A673 (cell line): ENCODE measurements at regions not wholly inside any gene's neighbourhood (a gene's known extent, or its start where the extent isn't known, plus 50 kb on each side); places are given as distances from the start of the nearest gene placed in this dataset.

Experiments
- EZH2 ChIP-seq: fragments of 200-600 bp; sonication (generic); IDR thresholded peaks from 2 replicates; pipeline ENCODE4 v1.6.1; 2017; ENCODE audit warnings: borderline replicate concordance, low read depth, mild to moderate bottlenecking, mixed read lengths, antibody characterized with exemption, low read length; ENCODE audit not compliant: poor library complexity, severe bottlenecking
- TF ChIP-seq, protein P1 (sequence below): fragments of 300-800, 200-600 bp; sonication (generic); conservative IDR thresholded peaks from 2 replicates; pipeline ENCODE4 v1.5.1; 2017; ENCODE audit warnings: low read depth, mild to moderate bottlenecking, antibody characterized with exemption, low read length, moderate library complexity, mixed read lengths

DNA sequence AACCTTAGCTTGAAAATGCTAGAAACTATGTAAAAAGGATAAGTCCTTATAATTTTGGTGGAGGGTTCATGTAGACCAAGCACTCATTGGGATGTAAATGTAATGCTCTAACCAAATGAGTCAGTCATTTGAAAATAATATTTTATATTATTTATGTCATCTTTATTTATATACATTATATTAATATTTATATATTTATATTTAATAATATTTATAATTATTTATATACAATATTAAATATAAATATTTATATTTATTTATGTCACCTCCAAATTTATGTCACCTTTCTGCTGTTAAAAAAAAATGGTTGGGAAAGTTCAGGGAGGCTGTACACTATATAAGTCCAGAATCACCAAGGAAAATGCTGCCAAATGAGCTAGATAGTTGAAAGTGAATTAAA is 254.3 kb downstream of the FIGN start:
- TF ChIP-seq, protein P1, sequence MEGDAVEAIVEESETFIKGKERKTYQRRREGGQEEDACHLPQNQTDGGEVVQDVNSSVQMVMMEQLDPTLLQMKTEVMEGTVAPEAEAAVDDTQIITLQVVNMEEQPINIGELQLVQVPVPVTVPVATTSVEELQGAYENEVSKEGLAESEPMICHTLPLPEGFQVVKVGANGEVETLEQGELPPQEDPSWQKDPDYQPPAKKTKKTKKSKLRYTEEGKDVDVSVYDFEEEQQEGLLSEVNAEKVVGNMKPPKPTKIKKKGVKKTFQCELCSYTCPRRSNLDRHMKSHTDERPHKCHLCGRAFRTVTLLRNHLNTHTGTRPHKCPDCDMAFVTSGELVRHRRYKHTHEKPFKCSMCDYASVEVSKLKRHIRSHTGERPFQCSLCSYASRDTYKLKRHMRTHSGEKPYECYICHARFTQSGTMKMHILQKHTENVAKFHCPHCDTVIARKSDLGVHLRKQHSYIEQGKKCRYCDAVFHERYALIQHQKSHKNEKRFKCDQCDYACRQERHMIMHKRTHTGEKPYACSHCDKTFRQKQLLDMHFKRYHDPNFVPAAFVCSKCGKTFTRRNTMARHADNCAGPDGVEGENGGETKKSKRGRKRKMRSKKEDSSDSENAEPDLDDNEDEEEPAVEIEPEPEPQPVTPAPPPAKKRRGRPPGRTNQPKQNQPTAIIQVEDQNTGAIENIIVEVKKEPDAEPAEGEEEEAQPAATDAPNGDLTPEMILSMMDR: no peak
- TF ChIP-seq EZH2: no peak
